ENCODE measurements at regions not wholly inside any gene's neighbourhood (a gene's known extent, or its start where the extent isn't known, plus 50 kb on each side); places are given as distances from the start of the nearest gene placed in this dataset.
A peak's percentile ranks its signal among the peaks of the same experiment; 100 is the strongest.

GRCh38 chr13:88862095-88862620 is 1191.0 kb downstream of the SLITRK5 start:
- DNase-seq (ENCODE audit: low read depth) = no peak

DNA sequence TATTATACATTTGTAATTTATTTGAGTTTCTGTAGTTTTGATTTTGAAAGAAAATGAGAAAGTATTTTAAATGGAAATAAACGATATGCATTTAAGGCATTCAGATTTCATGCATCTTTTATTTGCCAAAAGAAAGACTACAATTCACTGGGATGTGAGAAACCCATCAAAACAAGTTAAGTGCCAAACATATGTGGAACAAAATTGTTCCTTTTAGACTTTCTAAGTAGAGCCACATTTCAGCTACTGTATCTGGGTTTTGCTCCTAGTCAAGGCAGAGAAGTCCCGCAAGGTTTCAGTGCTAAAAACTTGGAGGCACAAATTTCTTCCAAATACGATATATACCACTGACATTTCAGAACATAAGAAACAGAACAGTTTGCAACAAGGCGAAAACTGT is 1191.9 kb downstream of the SLITRK5 start:
- no peak for DNase-seq (ENCODE audit: low read depth)

GRCh38 chr13:88866195-88866594 is 1195.0 kb downstream of the SLITRK5 start:
- DNase-seq (ENCODE audit: low read depth) = no peak

DNA sequence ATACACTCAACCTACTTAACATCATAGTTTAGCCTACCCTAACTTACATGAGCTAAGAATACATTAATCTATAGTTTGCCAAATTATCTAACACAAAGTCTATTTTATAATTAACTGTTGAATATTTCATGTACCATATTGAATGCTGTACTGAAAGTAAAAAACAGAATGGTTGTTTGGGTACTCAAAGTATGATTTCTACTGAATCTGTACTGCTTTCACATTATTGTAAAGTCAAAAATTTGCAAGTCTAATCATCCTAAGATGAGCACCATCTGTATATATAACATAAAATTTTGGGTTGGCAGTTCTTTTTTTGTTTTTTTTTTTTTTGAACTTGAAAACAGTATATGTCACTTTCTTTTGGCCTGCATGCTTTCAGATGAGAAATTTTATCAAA is 1212.6 kb downstream of the SLITRK5 start:
- DNase-seq (ENCODE audit: low read depth) = no peak

- DNase-seq (ENCODE audit: low read depth) = no peak
Observed at GRCh38 chr13:88887045-88887662, 1216.0 kb downstream of the SLITRK5 start.

DNA sequence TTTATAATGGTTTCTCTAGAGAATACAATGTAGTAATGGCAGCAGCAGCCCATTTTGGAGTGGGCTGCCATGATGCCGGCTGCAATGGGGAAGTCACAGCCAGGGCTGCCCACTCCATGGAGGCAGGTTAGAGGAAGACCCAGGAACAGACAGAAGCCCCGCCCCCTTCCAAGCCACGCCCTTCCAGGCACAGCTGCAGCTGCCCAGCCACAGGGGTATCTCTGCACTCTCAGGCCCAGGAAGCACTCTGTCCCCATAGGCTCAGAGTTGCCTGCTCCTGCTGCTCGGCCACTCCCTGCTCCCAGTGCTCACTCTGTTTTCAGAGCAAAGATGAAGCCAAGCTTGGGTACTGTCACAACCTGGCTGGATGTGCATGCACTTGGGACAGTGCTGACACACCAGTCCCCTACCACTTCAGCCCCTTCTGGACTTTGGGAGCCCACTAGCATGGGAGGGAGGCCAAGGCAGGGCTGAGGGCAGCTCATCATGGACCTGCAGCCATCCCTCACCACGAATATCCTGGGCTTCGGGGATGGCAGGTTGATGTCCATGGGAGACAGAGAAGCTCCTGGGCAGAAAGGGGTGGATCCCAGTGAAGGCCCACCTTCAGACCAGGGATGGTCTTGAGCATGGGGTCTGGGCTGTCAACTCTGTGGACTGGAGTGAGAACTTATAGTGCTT is 1224.2 kb downstream of the SLITRK5 start:
- no peak for DNase-seq (ENCODE audit: low read depth)

DNA sequence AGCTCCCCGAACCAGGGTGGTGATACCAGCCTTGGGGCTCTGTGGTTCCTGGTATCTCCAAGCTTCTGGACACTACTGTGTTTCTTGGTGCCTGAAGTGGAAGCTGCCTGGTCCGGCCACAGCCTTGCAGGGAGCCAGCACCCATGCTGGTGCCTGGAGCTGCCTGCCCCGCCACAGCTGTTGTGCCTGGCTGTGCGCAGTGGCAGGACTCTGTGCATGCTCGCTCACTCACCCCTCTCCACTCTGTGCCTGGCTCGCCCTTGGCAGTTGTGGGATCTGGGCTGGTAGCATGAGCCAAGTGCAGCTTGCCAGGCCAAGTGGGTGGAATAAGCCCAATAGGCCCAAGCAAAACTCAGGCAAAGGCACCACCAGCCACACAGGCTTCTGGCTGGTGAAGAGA is 1225.3 kb downstream of the SLITRK5 start:
- no peak for DNase-seq (ENCODE audit: low read depth)

DNA sequence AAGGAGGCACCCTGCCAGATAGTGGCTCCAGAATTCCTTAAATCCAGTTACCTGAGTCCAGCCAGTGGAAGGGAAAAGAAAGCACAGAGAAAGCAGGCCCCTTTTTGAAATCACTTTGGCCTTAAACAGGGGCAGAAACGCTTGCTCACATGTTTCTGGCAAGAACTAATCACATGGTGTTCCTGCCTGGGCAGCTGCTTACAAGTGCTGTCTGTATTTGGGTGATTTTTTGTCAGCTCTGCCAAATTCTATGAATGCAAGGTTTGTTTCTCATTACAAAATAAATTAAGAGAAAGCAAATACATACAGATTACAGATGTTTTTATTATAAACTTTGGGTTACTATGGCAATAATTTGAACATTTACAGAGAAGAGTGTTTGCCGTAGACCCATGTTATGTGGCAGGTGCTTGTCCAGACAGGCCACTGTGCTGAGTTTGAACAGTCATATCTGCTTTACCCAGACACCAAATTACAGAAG is 1237.8 kb downstream of the SLITRK5 start:
- DNase-seq (ENCODE audit: low read depth) = no peak

- DNase-seq (ENCODE audit: low read depth) = no peak
Observed at GRCh38 chr13:88919970-88920628, 1248.9 kb downstream of the SLITRK5 start.

GRCh38 chr13:88925954-88926353 is 1254.8 kb downstream of the SLITRK5 start:
- DNase-seq (ENCODE audit: low read depth) = no peak

DNA sequence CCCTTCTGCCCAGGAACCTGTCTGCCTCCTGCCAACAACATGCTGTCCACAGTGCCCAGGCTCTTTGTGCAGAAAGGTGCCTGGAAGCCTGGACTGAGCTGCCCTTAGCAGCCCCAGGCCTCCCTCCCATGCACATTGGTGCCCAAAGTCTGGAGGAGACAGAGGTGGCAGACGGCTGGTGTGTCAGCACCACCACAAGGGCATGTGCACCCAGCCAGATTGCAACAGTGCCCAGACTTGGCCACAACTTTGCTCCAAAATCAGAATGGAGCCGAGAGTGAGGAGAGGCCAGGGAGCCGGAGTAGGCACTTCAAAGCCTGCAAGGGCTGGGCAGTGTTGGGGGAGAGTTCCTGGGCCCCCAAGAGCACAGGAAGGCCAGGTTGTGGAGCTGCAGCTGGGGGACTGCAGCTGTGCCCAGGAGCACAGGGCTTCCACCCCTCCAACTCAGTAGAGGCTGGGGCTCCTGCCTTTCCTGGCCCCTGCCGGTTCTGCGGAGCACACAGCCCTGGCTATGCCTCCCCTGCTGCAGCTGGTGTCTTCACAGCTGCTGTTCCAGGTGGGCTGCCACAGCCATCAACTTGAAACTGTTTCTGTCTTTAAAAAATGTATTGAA is 1255.8 kb downstream of the SLITRK5 start:
- no peak for DNase-seq (ENCODE audit: low read depth)

DNA sequence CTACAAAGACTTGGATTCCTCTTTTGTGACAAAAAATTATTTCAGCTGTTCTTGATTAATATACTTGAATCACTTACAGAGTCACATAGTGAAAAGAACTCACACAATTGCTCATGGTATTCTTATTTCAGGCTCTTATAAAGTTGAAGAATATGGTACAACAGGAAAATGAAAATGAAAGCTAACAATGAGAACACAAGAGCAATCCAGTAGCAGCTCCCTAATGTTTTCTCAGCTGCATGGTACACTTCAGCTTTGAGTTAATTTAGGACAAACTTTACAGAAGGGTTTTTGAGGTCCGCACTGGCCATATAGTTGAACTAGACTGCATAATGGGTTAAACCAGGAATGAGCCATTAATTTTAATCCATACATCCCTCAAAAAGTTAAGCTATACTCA is 1261.8 kb downstream of the SLITRK5 start:
- DNase-seq (ENCODE audit: low read depth) = no peak

DNA sequence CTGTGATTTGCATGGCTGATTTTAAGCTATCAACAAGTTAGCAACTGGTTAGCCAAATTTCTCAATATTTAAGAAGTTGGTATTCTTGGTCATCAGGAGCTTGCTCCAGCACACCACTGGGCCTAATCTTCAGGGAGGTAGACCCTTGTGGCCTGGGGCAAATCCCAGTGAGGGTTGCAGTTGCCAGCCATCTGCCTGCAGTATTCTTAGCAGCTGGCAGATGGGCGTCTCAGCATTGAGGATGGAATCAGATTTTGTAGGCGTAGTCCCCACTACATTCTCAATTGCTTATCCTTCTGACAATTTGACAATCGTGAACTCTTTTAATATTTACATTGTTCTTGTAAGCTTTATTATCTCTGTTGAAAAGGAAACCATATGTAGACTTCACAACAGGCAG is 1266.2 kb downstream of the SLITRK5 start:
- DNase-seq (ENCODE audit: low read depth) = no peak

- no peak for DNase-seq (ENCODE audit: low read depth)
Observed at GRCh38 chr13:88945793-88946192, 1274.6 kb downstream of the SLITRK5 start.

DNA sequence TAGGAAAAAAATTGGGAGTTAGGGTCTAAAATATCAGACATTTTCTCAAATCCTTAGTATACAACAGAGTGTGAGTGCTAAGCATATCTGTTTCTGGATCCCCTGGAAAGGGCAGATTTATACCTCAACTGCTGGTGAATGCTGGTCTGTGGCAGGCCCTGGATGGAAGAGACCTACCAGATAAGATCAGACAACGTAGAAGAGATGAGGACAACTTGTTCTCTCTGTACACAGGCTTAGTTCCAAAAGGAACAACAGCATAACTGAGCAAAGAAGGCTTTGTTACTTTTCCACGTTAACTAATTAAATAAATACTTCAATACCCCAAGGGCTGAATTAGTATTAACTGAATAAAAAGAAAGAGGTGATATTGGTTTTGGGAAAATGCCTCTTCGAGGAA is 1277.3 kb downstream of the SLITRK5 start:
- no peak for DNase-seq (ENCODE audit: low read depth)

DNA sequence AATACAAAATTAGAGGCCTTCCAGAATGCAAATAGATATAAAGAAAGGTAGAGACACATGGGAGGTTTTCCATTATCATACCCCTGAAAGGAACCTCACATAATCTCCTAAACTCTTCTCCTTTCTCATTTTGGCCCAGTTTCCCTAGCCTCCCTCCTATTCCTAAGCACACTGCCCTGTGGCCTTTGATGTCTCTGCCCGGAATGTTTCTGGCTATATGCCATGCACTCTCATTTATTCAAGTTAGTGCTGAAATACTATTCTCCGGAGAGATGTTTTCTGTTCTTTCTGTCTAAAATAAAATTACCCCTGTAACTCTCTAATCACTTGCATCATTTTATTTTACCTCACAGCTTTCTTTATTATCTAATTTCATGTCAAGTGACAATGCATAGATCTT is 1287.7 kb downstream of the SLITRK5 start:
- DNase-seq (ENCODE audit: low read depth) = peak; percentile 10

DNA sequence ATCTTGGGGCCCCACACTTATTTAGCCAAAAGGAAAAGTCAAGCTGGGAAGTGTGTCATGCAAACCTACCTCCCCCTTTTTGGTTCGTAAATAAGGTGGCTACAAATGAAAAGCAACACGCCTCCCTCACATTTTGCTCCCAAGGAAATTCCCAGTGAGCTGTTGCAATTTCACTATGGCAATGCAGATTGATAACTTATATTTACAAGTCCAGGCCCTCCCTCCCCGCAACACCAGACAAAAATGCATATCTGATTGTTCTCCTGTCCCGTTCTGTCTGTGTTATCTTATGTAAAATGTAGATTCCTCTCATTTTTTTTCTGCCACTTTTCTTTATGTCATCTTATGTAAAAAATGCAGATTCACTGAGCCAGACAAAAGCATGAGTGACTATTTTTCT is 1305.3 kb downstream of the SLITRK5 start:
- no peak for DNase-seq (ENCODE audit: low read depth)

DNA sequence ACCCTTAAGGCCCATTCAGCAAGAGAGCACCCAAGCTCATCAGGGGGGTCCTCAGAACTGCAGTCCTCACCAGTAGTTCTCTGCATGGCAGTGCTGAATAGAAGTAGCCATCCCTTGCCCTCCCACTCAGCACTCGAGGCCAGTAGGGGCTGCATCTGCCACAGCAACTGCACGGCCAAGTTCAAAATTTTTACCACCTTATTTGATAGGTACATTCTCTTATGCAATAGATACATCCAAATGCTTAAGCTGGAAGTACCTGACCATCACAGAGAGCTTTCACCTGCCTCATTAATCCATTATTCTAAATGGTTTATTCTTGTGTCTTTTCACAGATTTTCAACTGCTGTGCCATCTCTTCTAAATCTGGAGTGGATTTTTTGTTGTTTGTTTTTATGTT is 1307.4 kb downstream of the SLITRK5 start:
- no peak for DNase-seq (ENCODE audit: low read depth)

DNA sequence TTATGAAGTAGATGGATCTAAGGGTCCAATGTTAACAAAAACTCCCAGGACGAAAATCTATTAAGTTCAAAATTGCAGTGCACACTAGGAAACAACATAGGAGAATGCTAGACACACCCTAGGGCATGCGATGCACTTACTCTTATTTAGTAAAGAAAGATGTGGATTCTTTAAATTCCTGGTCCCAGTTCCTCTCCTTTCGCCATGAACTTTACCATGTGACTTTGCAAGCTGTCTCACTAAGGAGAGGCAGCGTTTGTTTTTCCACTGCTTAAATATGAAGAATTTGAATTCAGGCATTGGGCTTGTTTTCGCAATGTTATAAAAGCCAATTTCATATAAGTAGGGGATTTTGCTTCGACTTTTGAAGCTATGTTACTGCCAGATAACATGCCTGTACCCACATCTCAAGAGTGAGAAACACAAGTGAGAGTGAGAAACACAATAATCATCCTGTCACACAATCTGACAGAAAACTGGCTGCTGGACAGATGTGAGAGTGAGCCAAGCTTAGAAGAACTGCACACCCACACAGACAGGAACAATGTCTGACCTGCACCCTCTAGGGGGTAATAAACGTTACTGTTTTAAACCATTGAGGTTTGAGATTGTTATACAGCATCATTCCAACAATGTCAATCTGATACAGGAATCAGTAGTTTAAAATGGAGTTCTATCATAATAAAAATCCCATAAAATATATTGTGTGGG is 1308.4 kb downstream of the SLITRK5 start:
- DNase-seq (ENCODE audit: low read depth) = peak; percentile 7

- no peak for DNase-seq (ENCODE audit: low read depth)
Observed at GRCh38 chr13:89003656-89004055, 1332.5 kb downstream of the SLITRK5 start.

GRCh38 chr13:89011615-89012014 is 1340.4 kb downstream of the SLITRK5 start:
- no peak for DNase-seq (ENCODE audit: low read depth)

Data from renal cortical epithelial cell (primary cell).